Fibroblast of peridontal ligament (primary cell): ENCODE measurements at regions not wholly inside any gene's neighbourhood (a gene's known extent, or its start where the extent isn't known, plus 50 kb on each side); places are given as distances from the start of the nearest gene placed in this dataset.

Experiments used
- DNase-seq: peaks from one replicate; pipeline ENCODE4 v3.0.0-alpha.2; 2010; ENCODE audit errors: extremely low read depth

DNA sequence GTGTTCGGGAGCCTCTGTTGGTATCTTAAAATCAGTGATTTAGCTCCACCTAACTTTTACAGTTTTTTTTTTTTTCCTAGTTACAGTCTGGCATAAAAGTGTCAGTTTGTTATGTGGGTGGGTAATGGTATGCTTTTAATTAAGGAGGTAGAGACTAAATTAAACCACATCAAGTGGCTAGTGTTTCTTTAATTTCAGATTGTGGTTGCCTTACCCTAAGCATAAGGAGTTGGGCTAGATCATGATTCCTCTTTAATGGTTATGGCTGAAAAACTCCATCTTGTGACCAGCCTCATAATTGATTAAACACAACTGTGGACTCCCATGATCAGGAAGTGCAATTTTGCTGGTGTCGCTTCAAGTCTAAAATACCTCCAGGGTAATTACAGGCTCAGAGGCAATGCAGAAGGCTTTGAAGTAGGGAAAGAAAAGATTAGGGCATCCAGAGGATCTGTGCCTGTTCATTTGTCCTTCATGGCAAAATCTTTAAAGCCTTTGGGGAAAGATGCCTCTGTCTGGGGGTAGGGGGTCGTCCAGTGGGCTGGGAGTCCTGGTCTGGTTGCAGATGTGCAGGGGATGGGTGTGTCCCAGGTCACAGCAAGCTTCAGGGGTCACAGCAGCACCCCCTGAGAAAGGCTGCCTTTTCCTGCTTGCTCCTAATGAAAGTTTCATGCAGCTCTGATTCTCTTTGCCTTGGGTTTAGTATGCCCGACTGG lies 579.2 kb downstream of the BCL11A start:
- DNase-seq, result no peak

GRCh38 chr2:59969161-59969560 lies 584.3 kb downstream of the BCL11A start:
- no peak for DNase-seq

- no peak for DNase-seq
These were observed 585.0 kb downstream of the BCL11A start for GRCh38 chr2:59968441-59968840.

GRCh38 chr2:59967691-59968090 lies 585.8 kb downstream of the BCL11A start:
- no peak for DNase-seq

- no peak for DNase-seq
These were observed 590.3 kb downstream of the BCL11A start for GRCh38 chr2:59963157-59963556.

GRCh38 chr2:59961746-59962145 lies 591.7 kb downstream of the BCL11A start:
- DNase-seq, result no peak

DNA sequence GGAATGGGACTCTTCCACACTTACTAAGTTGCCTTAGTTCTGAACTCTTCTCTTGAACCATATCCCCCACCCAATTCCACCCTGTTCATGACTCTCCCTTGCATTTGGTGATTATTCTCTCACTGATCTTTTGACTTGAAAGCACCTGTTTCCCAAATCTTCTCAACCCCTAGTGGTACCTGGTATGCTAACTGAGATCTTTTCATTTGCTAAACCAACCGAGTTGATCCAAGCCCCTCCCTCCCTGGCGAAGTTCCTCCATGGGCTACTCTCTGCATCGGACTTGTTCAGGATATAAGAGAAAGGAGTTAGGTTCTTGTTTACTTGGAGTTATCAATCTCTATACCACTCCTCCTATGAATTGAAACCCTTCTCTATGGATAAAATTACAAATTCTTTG lies 593.5 kb downstream of the BCL11A start:
- no peak for DNase-seq

DNA sequence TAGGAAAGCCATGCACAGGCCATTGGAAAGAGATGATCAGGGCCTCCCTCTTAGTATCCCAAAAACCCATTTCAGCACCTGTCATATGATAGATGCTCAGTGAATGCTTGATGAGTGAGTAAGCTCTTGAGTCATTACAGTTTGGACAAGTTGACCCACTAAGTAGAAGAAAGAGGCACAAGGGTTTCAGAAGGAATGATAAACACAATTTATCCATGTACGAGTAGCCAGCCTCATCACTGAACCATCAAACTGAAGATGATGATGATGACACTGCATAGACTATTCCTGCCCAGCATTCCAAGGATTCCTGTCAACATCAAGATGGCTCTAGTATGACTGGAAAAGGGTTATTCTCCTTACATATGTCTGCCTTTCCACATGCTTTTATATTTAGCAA lies 596.0 kb downstream of the BCL11A start:
- no peak for DNase-seq

DNA sequence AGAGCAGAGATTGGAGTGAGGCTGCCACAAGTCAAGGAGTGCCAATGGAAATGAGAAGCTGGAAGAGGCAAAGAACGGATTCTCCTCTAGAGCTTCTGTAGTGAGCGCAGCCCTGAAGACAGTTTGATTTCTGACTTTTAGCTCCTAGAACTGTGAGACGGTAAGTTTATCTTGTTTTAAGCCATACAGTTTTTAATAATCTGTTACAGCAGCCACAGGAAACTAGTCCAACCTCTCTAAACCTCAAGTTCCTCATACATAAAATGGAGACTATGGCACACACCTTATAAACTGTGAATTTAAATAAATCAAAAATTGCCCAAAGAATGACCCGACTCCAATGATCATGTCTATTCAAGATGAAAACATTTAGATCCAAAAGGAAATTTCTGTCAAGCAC lies 596.5 kb downstream of the BCL11A start:
- DNase-seq, result no peak

DNA sequence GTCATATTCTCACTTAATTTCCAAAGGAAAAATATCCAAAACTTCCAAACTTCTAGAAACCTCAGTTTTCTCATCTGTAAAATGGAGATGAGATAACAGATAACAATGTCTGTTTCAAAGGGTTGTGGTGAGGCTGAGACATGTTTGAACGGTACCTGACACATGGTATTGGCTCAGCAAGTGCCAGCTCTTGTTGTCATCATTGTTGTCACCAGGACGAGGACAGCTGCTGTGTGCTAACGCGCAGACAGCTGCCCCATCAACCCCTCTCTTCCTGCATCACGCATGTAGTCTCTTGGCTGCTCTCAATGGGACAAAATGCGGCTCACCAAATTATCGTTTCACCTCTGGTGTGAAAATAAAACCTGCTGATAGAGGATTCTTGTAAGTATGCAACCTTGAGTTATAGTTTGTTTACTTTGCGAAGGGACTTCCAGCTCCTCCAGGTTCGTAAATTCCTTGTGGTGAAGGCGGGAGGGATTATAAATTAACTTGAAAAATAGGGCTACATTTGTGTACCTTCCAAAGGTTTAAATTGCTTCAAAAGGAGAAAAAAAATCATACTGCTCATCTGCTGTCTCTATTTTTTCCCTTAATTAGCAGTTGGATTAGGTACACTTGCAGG lies 605.4 kb downstream of the BCL11A start:
- no peak for DNase-seq

DNA sequence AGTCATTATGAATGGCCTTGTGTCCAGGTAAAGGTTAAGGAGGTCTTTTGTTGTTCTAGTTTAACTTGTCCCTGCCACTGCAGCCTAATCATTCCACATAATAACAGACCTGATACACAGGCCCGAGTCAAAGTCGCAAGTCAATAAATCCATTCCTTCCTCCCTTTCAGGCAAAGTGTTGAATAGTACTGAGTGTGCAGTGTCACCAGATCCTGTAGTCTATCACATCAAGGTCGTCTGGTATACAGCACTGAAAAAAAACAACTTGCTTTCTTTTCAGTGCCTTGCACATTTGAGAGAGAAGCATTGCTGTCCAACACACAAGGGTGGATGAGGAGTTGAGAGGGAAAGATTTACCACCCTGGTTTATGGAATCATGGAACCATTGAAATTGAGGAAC lies 606.2 kb downstream of the BCL11A start:
- no peak for DNase-seq

DNA sequence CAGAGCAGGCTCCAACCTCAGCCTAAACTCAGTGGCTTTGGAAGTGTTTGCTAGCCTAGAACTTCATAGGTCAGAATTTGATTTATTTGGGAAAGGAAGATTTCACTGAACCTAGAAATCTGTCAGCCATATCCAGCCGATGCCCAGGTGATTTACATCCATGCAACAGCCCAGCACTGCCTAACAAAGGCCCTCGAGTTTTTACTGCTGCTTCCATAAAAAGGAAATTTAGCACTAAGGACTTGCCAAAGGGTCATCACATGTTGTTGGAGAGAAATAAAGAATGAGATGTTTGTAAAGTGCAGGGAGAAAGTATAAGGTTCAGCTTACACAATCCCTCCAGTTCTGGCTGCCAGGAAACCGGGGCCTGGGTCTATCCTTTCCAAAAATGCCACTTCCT lies 614.2 kb downstream of the BCL11A start:
- no peak for DNase-seq

DNA sequence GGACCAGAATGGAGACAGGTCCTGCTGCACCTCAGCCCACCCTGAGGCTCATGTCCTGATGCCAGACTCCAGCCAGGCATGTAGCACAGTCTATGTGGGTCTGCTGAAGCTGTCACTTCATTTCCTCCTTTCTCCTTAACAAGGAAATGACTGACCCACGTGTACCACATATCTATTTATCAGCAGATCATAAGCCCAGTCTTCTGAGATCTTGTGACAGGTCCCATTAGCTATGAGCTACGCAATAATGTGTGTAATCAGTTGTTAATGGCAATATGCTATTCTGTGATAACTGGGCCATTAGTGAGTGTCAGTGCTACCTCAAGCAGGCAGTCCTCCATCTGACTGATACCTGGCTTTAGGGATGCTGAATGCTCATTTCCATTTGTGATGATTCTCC lies 615.3 kb downstream of the BCL11A start:
- DNase-seq, result no peak

DNA sequence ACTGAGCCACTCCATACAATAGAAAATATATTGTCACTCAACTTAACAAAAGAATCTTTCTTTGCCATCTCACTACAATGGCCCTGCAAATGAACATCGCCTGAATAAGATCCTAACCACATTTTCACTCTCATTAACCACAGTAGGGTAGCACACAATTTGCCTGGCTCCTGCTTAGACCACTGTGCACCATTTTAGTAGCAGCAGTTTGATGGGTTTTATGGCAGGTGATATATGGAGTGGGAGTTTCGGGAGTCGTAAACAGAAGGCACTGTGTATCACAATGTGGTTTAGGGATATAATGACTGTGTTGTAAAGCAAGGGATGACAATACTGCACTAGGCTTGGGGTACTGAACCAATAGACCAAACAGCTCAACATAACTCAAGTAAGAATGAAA lies 617.4 kb downstream of the BCL11A start:
- no peak for DNase-seq

DNA sequence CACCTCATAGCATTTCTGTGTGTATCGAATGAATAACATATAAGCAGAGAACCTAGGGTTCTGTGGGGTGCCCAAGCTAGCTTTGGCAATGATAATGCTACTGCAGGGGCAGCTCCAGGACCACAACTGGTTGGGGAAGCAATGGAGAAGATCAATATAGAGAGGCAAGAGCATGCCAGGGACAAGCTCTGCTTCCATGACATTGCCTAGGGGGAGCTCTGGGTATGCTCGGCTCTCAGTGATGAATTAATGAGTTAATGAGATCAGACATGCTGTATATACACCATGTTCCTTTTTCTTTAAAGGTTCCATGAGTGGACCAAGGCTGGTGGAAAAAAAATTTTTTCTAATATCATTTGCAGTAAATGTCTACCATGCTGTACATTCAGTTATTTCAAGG lies 618.4 kb downstream of the BCL11A start:
- DNase-seq, result no peak

DNA sequence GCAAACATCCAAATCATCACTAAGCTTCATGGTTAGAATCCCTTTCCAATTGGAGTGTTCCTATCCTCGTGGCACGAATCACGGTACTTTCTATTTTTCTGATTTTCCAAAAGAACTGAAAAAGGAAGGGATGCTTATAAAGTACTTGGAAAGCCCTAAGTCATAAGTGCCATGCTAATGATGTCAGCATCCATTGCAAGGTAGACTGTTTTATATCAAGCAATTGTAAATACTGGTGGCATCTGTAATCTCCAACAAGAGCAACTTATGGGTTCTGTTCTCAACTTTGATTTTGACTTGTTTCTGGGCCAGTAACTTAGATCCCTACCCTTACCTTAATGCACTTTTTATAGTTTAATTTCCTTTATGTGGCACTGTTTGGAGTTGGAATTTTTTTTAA lies 619.5 kb downstream of the BCL11A start:
- DNase-seq, result no peak

DNA sequence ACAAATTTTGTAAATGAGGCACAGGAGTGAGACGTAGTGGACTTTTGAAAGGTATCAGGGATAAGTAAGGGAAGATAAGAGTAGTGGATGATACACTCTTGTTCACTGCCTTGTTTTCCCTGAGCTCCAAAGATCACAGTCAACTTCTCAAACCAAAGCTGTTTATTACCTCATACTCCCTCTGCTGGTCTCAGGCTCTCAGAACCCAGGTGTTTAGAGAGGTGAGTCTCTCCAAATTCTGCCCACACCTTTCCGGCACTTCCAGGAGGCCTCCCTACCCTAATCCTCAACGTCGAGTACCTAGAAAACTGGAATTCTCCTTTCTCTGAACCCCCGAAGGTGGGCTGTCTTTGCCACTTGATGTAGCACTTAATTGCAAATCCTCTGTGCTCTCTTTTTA lies 621.1 kb downstream of the BCL11A start:
- no peak for DNase-seq

- no peak for DNase-seq
These were observed 623.0 kb downstream of the BCL11A start for GRCh38 chr2:59930430-59930829.

GRCh38 chr2:59926731-59927130 lies 626.7 kb downstream of the BCL11A start:
- DNase-seq, result no peak

- DNase-seq, result no peak
These were observed 628.1 kb downstream of the BCL11A start for GRCh38 chr2:59925321-59925720.

- DNase-seq, result no peak
These were observed 629.1 kb downstream of the BCL11A start for GRCh38 chr2:59924346-59924745.

DNA sequence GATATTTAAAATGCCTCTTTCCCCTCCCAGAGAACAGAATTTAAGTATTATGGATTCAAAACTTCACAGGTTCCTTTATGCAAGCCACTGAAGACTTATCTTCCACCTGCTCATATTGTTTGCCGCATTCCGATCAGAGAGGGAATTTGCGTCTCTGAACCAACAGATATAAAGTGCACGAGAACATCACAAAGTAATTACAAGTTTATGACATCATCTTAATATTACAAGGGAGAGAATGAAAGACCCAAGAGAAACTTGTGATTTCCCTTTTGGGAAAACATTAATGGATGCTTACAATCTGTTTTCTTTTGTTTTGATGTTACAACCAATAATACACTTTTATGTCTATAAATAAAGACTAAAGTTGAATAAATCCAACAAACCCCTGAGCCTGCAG lies 631.0 kb downstream of the BCL11A start:
- no peak for DNase-seq

DNA sequence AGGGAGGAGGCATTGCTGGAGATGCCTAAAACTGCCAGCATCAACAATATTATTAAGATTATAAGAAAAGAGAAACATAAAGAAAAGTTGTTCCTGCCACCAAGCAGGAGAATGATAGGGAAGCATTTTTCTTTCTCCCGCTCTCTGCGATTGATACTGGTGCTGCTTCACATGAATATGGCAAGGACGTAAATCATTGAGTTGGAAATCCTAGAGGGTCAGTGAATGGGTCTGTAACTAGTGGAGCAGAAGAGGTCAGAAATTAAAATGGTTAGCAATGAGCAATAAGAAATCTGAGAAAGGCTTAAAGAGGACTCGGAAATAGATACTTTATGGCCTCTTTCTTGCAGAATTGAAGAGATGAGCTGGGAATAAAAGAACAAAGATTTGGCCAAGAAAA lies 631.7 kb downstream of the BCL11A start:
- DNase-seq, result no peak

- DNase-seq, result no peak
These were observed 632.5 kb downstream of the BCL11A start for GRCh38 chr2:59920961-59921360.
